ENCODE measurements at regions not wholly inside any gene's neighbourhood (a gene's known extent, or its start where the extent isn't known, plus 50 kb on each side); places are given as distances from the start of the nearest gene placed in this dataset.

DNA sequence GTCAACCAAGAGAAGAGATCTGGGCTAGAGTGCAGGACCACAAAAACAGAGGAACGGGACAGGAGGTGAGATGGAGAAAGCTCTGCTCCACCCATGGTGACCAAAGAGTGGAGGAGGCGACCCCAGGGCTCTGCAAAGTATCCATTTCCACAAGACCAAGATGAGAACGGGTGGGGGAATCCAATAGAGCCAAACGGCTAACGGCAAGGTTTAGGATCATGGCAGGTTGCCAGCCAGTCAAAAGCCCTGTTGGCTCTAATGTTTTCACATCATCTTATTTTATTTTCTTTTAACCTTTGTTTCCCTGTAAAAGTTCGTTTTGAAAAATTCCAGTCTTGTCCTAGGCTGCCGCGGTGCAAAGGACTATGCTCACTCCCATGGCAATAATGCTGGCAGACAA is 52.1 kb upstream of the CHST1 start:
- TF ChIP-seq, protein P1, sequence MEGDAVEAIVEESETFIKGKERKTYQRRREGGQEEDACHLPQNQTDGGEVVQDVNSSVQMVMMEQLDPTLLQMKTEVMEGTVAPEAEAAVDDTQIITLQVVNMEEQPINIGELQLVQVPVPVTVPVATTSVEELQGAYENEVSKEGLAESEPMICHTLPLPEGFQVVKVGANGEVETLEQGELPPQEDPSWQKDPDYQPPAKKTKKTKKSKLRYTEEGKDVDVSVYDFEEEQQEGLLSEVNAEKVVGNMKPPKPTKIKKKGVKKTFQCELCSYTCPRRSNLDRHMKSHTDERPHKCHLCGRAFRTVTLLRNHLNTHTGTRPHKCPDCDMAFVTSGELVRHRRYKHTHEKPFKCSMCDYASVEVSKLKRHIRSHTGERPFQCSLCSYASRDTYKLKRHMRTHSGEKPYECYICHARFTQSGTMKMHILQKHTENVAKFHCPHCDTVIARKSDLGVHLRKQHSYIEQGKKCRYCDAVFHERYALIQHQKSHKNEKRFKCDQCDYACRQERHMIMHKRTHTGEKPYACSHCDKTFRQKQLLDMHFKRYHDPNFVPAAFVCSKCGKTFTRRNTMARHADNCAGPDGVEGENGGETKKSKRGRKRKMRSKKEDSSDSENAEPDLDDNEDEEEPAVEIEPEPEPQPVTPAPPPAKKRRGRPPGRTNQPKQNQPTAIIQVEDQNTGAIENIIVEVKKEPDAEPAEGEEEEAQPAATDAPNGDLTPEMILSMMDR (IDR thresholded peaks at IDR 0.05), result no peak
- TF ChIP-seq POLR2A (IDR thresholded peaks at IDR 0.05), result no peak
